Right ventricle myocardium inferior (tissue), 1 donor: ENCODE measurements at regions not wholly inside any gene's neighbourhood (a gene's known extent, or its start where the extent isn't known, plus 50 kb on each side); places are given as distances from the start of the nearest gene placed in this dataset.

Source experiments
- ATAC-seq: fragments of 200-7000 bp; cut with Tn5 transposase; one replicate; pipeline ENCODE4 v1.9.1; 2020; ENCODE audit warnings: mild to moderate bottlenecking, moderate library complexity
- DNase-seq: peaks from one replicate; pipeline ENCODE4 v3.0.0; 2021; ENCODE audit errors: missing footprints
- intact Hi-C: fragments of 100-400 bp; cut with DNase I; formaldehyde crosslinking; loops from one replicate; pipeline ENCODE4 v1.11.0; 2022
- donor health status: DM: no; HTN: yes; CAD: no; lungs with severe emphysema.

DNA sequence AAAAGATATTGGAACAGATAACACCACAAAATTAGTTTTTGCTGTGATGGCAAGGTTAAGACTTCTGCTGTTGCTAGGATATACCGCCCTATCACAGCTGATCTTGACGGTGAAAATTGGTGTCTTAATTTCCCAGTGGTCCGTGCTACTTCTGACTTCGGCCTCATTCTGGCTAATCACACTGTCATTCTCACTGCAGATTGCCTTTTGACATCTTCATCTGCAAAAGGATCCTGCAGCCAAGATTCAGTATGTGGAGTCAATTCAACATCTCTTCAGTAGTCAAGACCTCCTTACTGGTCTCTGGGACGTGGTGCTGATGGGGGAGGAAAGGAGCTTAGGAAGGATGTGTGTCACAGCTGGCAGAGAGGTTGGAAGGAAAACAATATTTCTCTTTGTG lies 438.6 kb downstream of the WDR72 start:
- DNase-seq: no peak
- intact Hi-C loops: no loop called here
- no peak for ATAC-seq

DNA sequence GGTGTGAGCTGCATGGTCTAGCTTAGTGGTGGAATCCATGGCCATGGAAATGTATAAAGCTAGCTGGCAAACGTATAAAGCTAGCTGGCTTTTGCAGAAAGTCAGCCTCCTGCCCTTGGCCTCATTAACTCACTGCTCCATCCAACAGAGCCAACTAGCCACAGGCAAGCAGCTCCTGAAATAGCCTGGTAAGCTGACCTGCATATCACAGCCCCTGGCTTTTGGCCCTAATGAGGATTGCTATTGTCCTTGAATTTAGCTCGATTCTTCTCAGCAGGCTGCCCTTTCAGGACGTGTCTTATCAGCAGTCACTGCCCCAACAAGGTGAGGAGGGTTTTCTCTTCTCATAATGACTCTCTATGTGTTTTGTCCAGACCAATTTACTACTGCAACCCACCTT lies 446.8 kb downstream of the WDR72 start:
- DNase-seq: no peak
- intact Hi-C loops: no loop called here
- ATAC-seq: no peak

DNA sequence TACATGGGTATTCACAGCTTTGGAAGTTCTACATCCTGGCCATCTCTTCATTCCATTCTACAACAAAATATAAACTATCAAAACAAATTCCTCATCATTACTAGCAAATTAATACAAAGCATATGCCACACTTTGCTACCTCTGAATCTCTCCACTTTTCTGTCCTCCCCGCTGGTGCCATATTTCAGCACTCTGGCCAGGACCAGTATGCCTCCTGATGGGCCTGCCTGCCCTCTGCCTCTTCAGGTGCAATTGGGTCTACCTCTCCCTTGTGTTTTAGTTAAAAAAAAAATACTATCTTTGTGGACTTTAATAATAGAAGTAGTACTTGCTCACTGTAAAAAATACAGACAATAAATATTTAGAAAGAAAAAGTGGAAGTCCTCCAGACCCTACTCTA lies 448.8 kb downstream of the WDR72 start:
- ATAC-seq (no peak), DNase-seq (no peak)
- intact Hi-C loops: no loop called here

- intact Hi-C loops: no loop called here
- ATAC-seq (no peak), DNase-seq (no peak)
Observed at GRCh38 chr15:53307952-53308624, 451.4 kb downstream of the WDR72 start.

DNA sequence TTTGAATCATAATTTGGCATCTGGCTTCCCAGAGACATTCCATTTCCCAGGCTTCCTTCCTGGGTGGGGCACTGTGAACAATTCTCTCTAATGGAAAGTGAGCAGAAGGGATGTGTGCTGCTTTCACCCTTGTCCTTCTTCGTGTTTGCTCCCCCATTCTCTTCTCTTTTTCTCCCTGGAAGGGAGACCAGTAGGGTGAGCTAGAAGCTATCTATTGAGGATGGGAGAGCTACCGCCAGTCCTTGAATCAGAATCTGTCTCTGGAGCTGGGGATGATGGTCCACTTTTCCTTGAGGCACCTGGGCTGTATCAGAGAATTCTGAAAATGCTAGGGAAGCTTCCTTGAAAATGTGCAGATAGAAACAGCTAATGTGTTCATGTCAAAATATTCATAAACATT lies 453.9 kb downstream of the WDR72 start:
- intact Hi-C loops: no loop called here
- ATAC-seq (no peak), DNase-seq (no peak)

DNA sequence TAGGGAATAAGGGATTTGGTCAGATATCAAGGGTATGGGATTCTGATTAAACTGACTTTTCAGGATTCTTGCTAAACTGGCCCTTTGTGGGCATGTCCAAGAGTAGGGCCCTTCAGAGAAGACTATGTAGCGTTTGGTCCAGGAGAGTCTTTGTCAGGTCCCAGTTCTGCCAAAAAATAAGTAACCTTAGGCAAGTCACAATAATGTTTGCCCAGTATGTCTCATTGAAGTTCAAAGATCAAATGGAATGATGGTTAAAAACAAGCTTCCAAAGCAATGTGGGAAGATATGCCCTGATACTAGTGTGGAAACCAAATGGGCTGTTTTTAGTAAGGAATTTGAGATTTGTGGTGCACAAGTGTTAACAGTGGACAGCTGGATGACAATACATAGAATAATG lies 454.4 kb downstream of the WDR72 start:
- no peak for ATAC-seq
- DNase-seq: no peak
- intact Hi-C loops: no loop called here

DNA sequence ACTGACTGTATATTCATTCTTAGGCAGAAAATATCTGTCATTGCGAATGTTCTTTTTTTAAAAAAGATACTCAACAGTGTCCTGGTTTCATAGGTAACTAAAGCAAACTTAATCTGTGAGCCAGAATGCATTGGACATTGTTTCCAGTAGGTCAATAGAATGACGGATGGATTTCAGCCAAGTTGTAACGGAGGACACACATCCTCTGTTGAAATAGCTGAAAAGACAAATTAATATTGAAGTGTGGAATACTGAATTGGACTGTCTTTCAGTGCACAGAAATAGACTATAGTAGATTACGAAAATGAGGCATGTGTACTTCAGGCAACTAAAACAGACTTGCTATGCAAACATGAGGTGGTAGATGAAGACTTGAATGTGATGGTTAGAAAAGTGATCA lies 461.6 kb downstream of the WDR72 start:
- no peak for DNase-seq
- intact Hi-C loops: no loop called here
- ATAC-seq: no peak

DNA sequence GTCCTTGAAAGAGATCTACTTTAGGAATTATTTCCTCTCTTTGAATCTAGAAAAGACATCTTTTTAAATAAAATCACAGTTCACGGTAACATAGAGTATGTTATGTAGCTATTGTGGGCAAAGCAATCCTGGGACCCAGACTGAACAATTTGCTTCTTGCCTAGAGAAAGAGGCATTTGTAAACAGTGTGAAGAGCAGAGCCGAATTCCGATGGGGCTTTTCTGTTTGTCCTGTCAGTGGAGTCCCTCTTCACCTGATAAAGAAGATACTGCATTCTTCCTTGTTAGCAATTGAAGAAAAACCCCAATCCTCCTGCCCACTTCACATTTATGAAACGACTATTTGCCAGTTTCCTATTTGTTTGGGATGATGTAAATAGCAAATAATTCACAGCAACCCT lies 462.9 kb downstream of the WDR72 start:
- no peak for ATAC-seq
- intact Hi-C loops: no loop called here

DNA sequence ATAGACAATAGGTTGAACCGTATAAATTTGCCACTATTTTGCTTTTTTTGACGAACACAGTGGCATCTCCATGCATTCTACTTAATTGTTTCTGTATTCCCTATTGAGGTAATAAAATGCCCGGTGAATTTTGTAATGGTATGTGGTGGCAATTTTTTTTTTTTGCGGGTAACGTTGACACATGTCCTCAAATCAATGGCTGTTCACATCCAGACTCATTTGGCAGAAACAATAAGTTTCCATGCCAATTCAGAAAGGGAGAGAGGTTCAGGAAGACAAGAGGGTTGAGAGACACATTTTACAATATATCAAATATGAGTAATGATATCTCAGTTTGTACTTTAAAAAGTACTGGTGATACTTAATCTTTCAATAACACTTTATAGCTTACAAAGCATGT lies 463.9 kb downstream of the WDR72 start:
- DNase-seq (no peak), ATAC-seq (no peak)
- intact Hi-C loops: no loop called here

More for the DNA sequence above, 462.9 kb downstream of the WDR72 start:
- DNase-seq: no peak

DNA sequence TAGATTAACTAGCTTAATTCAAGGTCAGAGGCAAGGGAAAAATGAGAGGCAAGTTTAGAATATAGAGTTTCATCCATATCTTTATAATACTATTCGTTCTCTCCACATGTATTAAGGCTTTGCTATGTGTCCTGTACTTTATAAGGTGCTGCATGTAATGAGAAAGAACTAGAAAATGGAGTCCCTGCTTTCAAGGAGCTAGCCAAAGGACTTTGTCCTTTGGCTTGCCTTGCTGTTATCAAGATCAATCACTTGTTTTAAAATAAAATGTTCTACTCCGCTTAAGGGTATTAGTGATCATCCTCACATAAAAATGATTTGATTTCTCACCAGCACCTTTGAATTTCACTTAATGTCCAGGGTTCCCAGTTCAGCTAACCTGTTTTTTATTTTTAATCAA lies 470.9 kb downstream of the WDR72 start:
- intact Hi-C loops: no loop called here
- ATAC-seq (no peak), DNase-seq (no peak)

DNA sequence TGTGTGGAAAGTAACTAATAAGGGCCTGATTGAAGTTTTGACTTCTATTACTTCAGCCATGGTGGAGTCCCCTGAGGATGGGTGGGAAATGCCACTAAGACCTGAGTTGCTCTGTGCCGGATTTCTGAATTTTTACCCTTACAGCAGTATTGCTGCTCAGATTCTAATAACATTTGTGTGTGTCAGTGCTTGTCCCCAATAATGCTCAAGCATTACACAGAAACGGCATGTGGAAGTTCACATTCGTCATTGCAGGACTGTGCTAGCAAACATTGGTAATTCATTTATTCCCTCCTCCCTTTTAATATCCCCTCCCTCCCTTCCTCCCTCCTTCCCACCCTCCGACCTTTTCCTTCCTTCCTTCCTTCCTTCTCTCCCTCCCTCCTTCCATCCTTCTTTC lies 484.5 kb upstream of the ONECUT1 start:
- intact Hi-C loops: no loop called here
- no peak for DNase-seq
- ATAC-seq: no peak

GRCh38 chr15:53272116-53272515 lies 482.0 kb upstream of the ONECUT1 start:
- intact Hi-C loops: no loop called here
- ATAC-seq (no peak), DNase-seq (no peak)

DNA sequence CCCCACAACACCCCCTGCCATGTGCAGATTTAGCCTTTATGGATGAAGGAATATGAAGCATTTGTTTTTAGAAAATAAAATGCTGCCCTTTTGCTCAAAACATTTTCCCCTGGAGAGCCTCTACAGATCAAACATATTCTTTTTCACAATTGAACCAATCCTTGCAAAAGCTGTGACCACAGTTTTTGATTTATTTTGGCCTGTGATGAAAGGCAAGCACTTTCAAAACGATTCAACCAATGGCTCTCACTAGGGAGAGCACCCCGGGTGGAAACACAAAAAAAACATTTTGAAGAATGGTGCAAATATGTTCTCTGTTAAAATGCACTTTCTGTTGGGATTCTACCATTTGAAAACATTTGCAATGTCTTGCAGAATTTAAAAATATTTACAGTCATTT lies 476.0 kb upstream of the ONECUT1 start:
- intact Hi-C loops: no loop called here
- no peak for DNase-seq

DNA sequence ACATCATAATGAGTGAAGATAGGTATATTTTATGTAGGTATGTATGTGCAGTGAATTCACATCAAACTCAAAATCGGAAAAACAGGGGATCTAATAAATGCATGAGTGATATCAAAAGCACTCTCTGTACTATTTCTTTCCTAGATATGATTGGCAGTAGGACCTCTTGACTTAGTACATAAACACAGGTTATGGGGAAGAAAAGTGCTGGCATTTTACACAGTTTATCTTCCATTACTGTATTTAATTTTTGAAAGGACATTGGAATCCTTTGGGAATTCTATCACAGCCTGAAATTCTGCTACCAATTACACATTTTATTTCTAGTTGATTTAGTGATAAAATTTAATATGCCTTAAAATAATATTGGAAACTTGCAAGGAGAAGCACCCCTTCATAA lies 470.5 kb upstream of the ONECUT1 start:
- intact Hi-C loops: no loop called here
- DNase-seq: no peak
- ATAC-seq: no peak

More for the DNA sequence above, 476.0 kb upstream of the ONECUT1 start:
- no peak for ATAC-seq

- intact Hi-C loops: no loop called here
- ATAC-seq (no peak), DNase-seq (no peak)
Observed at GRCh38 chr15:53256457-53256856, 466.3 kb upstream of the ONECUT1 start.

DNA sequence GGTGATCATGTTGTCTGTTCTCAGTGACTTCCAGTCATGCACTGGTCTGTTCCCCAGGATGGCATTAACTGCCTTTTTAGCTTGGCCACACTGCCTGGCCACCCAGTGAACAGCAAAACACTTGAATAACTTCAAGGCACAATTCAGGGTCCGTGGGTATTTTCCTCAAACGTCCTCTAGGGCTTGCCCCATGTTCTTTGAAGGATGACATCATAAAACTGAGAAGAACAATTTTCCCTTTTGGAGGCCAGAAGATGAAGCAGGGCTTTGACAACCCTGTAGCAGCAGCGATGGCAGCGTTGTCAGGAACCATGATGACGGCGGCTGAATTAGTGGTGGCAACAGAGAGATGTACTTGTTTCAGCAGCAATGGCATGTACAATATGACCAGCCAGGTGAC lies 465.9 kb upstream of the ONECUT1 start:
- ATAC-seq: no peak
- intact Hi-C loops: no loop called here
- DNase-seq: no peak

- intact Hi-C loops: no loop called here
- DNase-seq: no peak
- ATAC-seq: no peak
Observed at GRCh38 chr15:53251996-53252395, 461.9 kb upstream of the ONECUT1 start.

DNA sequence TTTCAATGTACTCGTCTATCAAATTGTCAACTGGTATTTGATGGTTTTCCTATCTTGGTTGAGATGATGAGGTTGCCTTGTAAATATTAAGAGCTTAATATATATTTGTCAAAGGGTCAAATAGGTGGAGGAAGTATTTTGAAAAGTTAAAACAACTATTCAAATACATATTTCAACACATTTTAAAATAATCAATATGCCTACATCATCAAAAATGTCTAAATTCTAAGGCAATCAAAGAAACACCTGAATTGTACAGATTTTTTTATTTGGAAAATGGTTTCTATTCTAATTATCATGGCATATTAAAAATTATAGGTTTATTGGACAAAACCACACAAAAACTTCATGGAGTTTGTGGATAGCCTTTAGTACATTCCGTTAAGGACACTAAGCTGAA lies 461.4 kb upstream of the ONECUT1 start:
- no peak for ATAC-seq
- DNase-seq: no peak
- intact Hi-C loops: no loop called here

GRCh38 chr15:53247041-53247708 lies 457.0 kb upstream of the ONECUT1 start:
- DNase-seq (no peak), ATAC-seq (no peak)

DNA sequence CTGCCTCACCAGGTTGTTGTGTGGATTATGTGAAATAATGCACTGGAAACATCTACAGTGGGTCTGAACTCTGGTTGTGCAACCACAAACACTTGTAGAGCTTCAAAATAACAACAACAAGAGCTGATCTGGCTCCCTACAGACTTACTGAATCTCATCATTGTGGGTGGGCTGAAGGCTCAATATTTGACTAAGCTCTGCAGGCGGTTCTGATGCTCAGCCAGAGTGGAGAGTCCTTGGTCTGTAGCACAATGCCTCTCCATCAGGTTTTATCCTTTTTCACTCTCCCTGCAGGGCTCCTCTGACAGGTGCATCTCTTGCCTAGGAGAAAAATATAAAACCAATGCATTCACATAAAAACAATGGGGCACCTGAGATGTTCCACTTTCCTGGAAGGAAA lies 456.3 kb upstream of the ONECUT1 start:
- ATAC-seq: no peak
- DNase-seq: no peak
- intact Hi-C loops: no loop called here

More at GRCh38 chr15:53247041-53247708, 457.0 kb upstream of the ONECUT1 start:
- intact Hi-C loops: no loop called here

GRCh38 chr15:53233801-53234200 lies 443.7 kb upstream of the ONECUT1 start:
- ATAC-seq: no peak
- intact Hi-C loops: no loop called here

More at GRCh38 chr15:53233801-53234200, 443.7 kb upstream of the ONECUT1 start:
- no peak for DNase-seq
